HFFc6 (cell line): ENCODE measurements at regions not wholly inside any gene's neighbourhood (a gene's known extent, or its start where the extent isn't known, plus 50 kb on each side); places are given as distances from the start of the nearest gene placed in this dataset.

Source experiments
- DNase-seq: peaks from one replicate; pipeline ENCODE4 v3.0.0-alpha.2; 2018
- H3K27ac Mint-ChIP-seq: 2 replicates; pipeline ENCODE4 v1.8.0; 2020; ENCODE audit warnings: mild to moderate bottlenecking, mixed read lengths
- H3K27me3 Mint-ChIP-seq: 2 replicates; pipeline ENCODE4 v1.8.0; 2021; ENCODE audit warnings: mild to moderate bottlenecking, moderate library complexity, mixed read lengths; ENCODE audit not compliant: insufficient read depth
- H3K36me3 Mint-ChIP-seq: 2 replicates; pipeline ENCODE4 v1.8.0; 2021; ENCODE audit warnings: low read depth, mixed read lengths
- H3K4me1 Mint-ChIP-seq: 2 replicates; pipeline ENCODE4 v1.8.0; 2020; ENCODE audit warnings: low read depth, mixed read lengths
- H3K4me3 Mint-ChIP-seq: 2 replicates; pipeline ENCODE4 v1.8.0; 2020; ENCODE audit warnings: mild to moderate bottlenecking, moderate library complexity, mixed read lengths
- H3K9me3 Mint-ChIP-seq: 2 replicates; pipeline ENCODE4 v1.8.0; 2020; ENCODE audit warnings: mild to moderate bottlenecking, mixed read lengths
- CTCF ChIP-seq: fragments of 200-600 bp; sonication (generic); IDR thresholded peaks from 2 replicates; pipeline ENCODE4 v1.5.0; 2021; ENCODE audit warnings: antibody characterized with exemption, mild to moderate bottlenecking

- H3K9me3 Mint-ChIP-seq: peaks cover 39% of the 10 kb centered on the region
- peaks cover 4% of the 10 kb centered on the region; the same call in 1 of the 2 replicates for H3K36me3 Mint-ChIP-seq
- no peak overlapping the region for H3K4me3 Mint-ChIP-seq
Measured at GRCh38 chr15:46041905-46042304, 407.1 kb downstream of the SQOR start.

GRCh38 chr15:46059921-46060594, 425.2 kb downstream of the SQOR start:
- H3K4me3 Mint-ChIP-seq: no peak overlapping the region
- no peaks in the 10 kb centered on the region; the same call in 1 of the 2 replicates for H3K27me3 Mint-ChIP-seq
- no peak for TF ChIP-seq CTCF
- no peak overlapping the region for H3K27ac Mint-ChIP-seq
- H3K4me1 Mint-ChIP-seq: no peaks in the 10 kb centered on the region
- H3K9me3 Mint-ChIP-seq: no peaks in the 10 kb centered on the region; the same call in 1 of the 2 replicates
- H3K36me3 Mint-ChIP-seq: no peaks in the 10 kb centered on the region
- DNase-seq: no peak

More at GRCh38 chr15:46041905-46042304, 407.1 kb downstream of the SQOR start:
- Mint-ChIP-seq H3K27me3 (no peaks in the 10 kb centered on the region), H3K27ac (no peak overlapping the region), H3K4me1 (no peaks in the 10 kb centered on the region)
- DNase-seq: no peak
- TF ChIP-seq CTCF: no peak

DNA sequence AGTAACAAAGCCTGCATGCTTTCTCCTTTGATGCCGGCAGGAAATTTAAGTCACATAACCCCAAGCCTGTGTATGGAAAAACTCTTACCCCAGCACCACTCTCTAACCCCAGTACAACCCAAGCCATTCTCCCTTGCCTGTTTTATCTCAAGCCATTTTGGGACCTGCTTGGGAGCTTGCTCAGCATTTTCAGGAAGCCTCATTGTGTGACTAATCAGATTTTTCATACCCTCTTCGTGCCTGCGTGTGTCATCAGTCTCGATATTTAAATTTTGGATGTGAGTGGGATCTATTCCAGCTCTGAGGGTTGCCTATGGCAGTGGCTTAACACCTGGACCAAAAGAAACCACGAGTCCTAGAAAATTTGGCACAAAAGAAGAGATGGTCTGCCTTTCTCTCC, 426.2 kb downstream of the SQOR start:
- Mint-ChIP-seq H3K27ac (no peak overlapping the region), H3K9me3 (no peaks in the 10 kb centered on the region; the same call in 1 of the 2 replicates), H3K27me3 (no peaks in the 10 kb centered on the region; the same call in 1 of the 2 replicates), H3K4me1 (no peaks in the 10 kb centered on the region), H3K4me3 (no peak overlapping the region), H3K36me3 (no peaks in the 10 kb centered on the region)
- no peak for DNase-seq
- TF ChIP-seq CTCF: no peak

GRCh38 chr15:46077220-46077619, 442.4 kb downstream of the SQOR start:
- Mint-ChIP-seq H3K36me3 (no peaks in the 10 kb centered on the region), H3K4me1 (peaks cover 26% of the 10 kb centered on the region)
- no peak for DNase-seq

DNA sequence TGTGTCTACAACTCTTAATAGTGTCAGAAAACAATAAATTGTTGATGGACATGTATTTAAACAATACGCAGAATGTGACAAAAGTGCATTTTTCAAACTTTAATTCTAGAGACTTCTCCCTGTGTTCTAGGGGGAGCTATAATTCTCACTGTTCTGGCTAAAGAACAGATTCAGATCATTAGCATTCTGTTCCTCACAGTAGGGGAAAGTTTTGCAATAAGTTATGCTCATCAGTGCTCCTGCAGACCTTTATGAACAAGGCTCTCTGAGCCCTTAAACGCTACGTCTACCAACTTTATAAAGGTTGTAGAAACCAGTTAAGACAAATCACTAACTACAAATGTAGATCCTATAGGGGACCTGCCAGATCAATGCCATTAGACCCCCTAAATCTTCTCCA, 444.2 kb downstream of the SQOR start:
- peaks cover 26% of the 10 kb centered on the region for H3K4me1 Mint-ChIP-seq
- no peak overlapping the region for H3K4me3 Mint-ChIP-seq
- no peak overlapping the region for H3K27ac Mint-ChIP-seq
- TF ChIP-seq CTCF: no peak
- H3K9me3 Mint-ChIP-seq: peaks cover 4% of the 10 kb centered on the region; the same call in 1 of the 2 replicates
- no peaks in the 10 kb centered on the region for H3K27me3 Mint-ChIP-seq
- no peak for DNase-seq
- no peaks in the 10 kb centered on the region for H3K36me3 Mint-ChIP-seq

More at GRCh38 chr15:46077220-46077619, 442.4 kb downstream of the SQOR start:
- Mint-ChIP-seq H3K9me3 (peaks cover 4% of the 10 kb centered on the region; the same call in 1 of the 2 replicates), H3K27ac (no peak overlapping the region), H3K4me3 (no peak overlapping the region), H3K27me3 (no peaks in the 10 kb centered on the region)
- no peak for TF ChIP-seq CTCF
